ENCODE measurements at regions not wholly inside any gene's neighbourhood (a gene's known extent, or its start where the extent isn't known, plus 50 kb on each side); places are given as distances from the start of the nearest gene placed in this dataset.

- no peaks in the 10 kb centered on the region for H3K36me3 ChIP-seq (ENCODE audit: insufficient read depth, low read length)
- H3K9me3 ChIP-seq (ENCODE audit: low read length), result no peaks in the 10 kb centered on the region
- POLR2A ChIA-PET, result interaction anchor here (0.7 kb wide), 1 partner anchor 73 kb away, joined by 3 read pairs; no protein-coding TSS in a partner anchor
- TF ChIP-seq CTCF (conservative IDR thresholded peaks at IDR 0.05; ENCODE audit: low read length), result no peak
- TF ChIP-seq EZH2phosphoT487 (IDR thresholded peaks at IDR 0.05; ENCODE audit: borderline replicate concordance, low read depth, low read length), result no peak
- no peaks in the 10 kb centered on the region for H3K79me2 ChIP-seq (ENCODE audit: insufficient read depth, low read depth, low read length)
- CTCF ChIA-PET (ENCODE audit: unreplicated experiment), result no interaction called here
- no peak overlapping the region for H3K4me3 ChIP-seq (ENCODE audit: low read depth, low read length, poor library complexity, severe bottlenecking)
- H4K20me1 ChIP-seq (ENCODE audit: insufficient read depth, low read length), result no peaks in the 10 kb centered on the region
- DNase-seq (ENCODE audit: low spot score), result no peak
- intact Hi-C loops (cut with micrococcal nuclease; ENCODE audit: unreplicated experiment), result no loop called here
- no peak overlapping the region for H3K27ac ChIP-seq (ENCODE audit: low read depth, low read length, poor library complexity, severe bottlenecking)
- no TSS peak for BruUV-seq (replicated peaks)
- no peak overlapping the region for H2AFZ ChIP-seq (ENCODE audit: low read length)
- no peak overlapping the region for H3K4me2 ChIP-seq (ENCODE audit: low read length)
- H3K4me1 ChIP-seq (ENCODE audit: insufficient read depth, low read length, poor library complexity, severe bottlenecking), result no peaks in the 10 kb centered on the region
- H3K9me2 ChIP-seq (ENCODE audit: insufficient read depth, low read length), result no peaks in the 10 kb centered on the region
Observed at GRCh38 chr3:81245501-81245900, 515.9 kb downstream of the GBE1 start.

- Histone ChIP-seq H3K9me2 (ENCODE audit: insufficient read depth, low read length) (no peaks in the 10 kb centered on the region), H2AFZ (ENCODE audit: low read length) (no peak overlapping the region), H3K4me3 (ENCODE audit: low read depth, low read length, poor library complexity, severe bottlenecking) (no peak overlapping the region), H4K20me1 (ENCODE audit: insufficient read depth, low read length) (no peaks in the 10 kb centered on the region), H3K79me2 (ENCODE audit: insufficient read depth, low read depth, low read length) (no peaks in the 10 kb centered on the region), H3K4me2 (ENCODE audit: low read length) (no peak overlapping the region), H3K27ac (ENCODE audit: low read depth, low read length, poor library complexity, severe bottlenecking) (no peak overlapping the region), H3K4me1 (ENCODE audit: insufficient read depth, low read length, poor library complexity, severe bottlenecking) (no peaks in the 10 kb centered on the region), H3K36me3 (ENCODE audit: insufficient read depth, low read length) (no peaks in the 10 kb centered on the region), H3K9me3 (ENCODE audit: low read length) (no peaks in the 10 kb centered on the region)
- intact Hi-C loops (cut with micrococcal nuclease; ENCODE audit: unreplicated experiment), result no loop called here
- BruUV-seq (replicated peaks), result no TSS peak
- TF ChIP-seq CTCF (conservative IDR thresholded peaks at IDR 0.05; ENCODE audit: low read length) (no peak), EZH2phosphoT487 (IDR thresholded peaks at IDR 0.05; ENCODE audit: borderline replicate concordance, low read depth, low read length) (no peak)
- DNase-seq (ENCODE audit: low spot score), result no peak
- POLR2A ChIA-PET, result no interaction called here
- CTCF ChIA-PET (ENCODE audit: unreplicated experiment), result no interaction called here
Observed at GRCh38 chr3:81245043-81245442, 516.4 kb downstream of the GBE1 start.

GRCh38 chr3:81244231-81244630 lies 517.2 kb downstream of the GBE1 start:
- DNase-seq (ENCODE audit: low spot score), result no peak
- no peaks in the 10 kb centered on the region for H4K20me1 ChIP-seq (ENCODE audit: insufficient read depth, low read length)
- no peak overlapping the region for H3K4me2 ChIP-seq (ENCODE audit: low read length)
- H3K4me3 ChIP-seq (ENCODE audit: low read depth, low read length, poor library complexity, severe bottlenecking), result no peak overlapping the region
- TF ChIP-seq CTCF (conservative IDR thresholded peaks at IDR 0.05; ENCODE audit: low read length) (no peak), EZH2phosphoT487 (IDR thresholded peaks at IDR 0.05; ENCODE audit: borderline replicate concordance, low read depth, low read length) (no peak)
- POLR2A ChIA-PET, result no interaction called here
- BruUV-seq (replicated peaks), result no TSS peak
- CTCF ChIA-PET (ENCODE audit: unreplicated experiment), result no interaction called here
- no peak overlapping the region for H3K27ac ChIP-seq (ENCODE audit: low read depth, low read length, poor library complexity, severe bottlenecking)
- intact Hi-C loops (cut with micrococcal nuclease; ENCODE audit: unreplicated experiment), result no loop called here
- no peaks in the 10 kb centered on the region for H3K79me2 ChIP-seq (ENCODE audit: insufficient read depth, low read depth, low read length)
- no peak overlapping the region for H2AFZ ChIP-seq (ENCODE audit: low read length)
- H3K4me1 ChIP-seq (ENCODE audit: insufficient read depth, low read length, poor library complexity, severe bottlenecking), result no peaks in the 10 kb centered on the region
- H3K9me3 ChIP-seq (ENCODE audit: low read length), result no peaks in the 10 kb centered on the region
- no peaks in the 10 kb centered on the region for H3K36me3 ChIP-seq (ENCODE audit: insufficient read depth, low read length)
- H3K9me2 ChIP-seq (ENCODE audit: insufficient read depth, low read length), result no peaks in the 10 kb centered on the region
